Sigmoid colon (tissue), 6 donors: ENCODE measurements at regions not wholly inside any gene's neighbourhood (a gene's known extent, or its start where the extent isn't known, plus 50 kb on each side); places are given as distances from the start of the nearest gene placed in this dataset.
"Not testable (repeated sequence)": the region's sequence is repeated elsewhere in the genome, so short reads cannot be mapped to it uniquely, and the experiment has no call there.

Experiments used
- DNase-seq: peaks from one replicate; pipeline ENCODE4 v3.0.0-alpha.2; 2019
- H3K27ac ChIP-seq, 4 donors: fragments of 200-600 bp; sonication (generic); one replicate each; pipeline ENCODE4 v1.5.1; 2016 to 2019; ENCODE audit warnings: mild to moderate bottlenecking in 1 of 4
- H3K27me3 ChIP-seq, 3 donors: fragments of 200-600 bp; sonication (generic); one replicate each; pipeline ENCODE4 v1.5.1; 2019; ENCODE audit warnings: mild to moderate bottlenecking in 1 of 3
- H3K36me3 ChIP-seq, 4 donors: fragments of 200-600 bp; sonication (generic); one replicate each; pipeline ENCODE4 v1.5.1; 2016 to 2019
- H3K4me1 ChIP-seq, 4 donors: fragments of 200-600 bp; sonication (generic); one replicate each; pipeline ENCODE4 v1.5.1; 2017 to 2019
- H3K4me3 ChIP-seq, 4 donors: fragments of 200-600 bp; sonication (generic); one replicate each; pipeline ENCODE4 v1.5.1; 2017 to 2019; ENCODE audit warnings: mild to moderate bottlenecking in 2 of 4, moderate library complexity in 1 of 4
- H3K9me3 ChIP-seq, 4 donors: fragments of 200-600 bp in 3 of 4; sonication (generic) in 3 of 4; one replicate each; pipeline versions ENCODE4 v1.5.1 to v1.6.1; 2013 to 2019
- CTCF ChIP-seq, 4 experiments: fragments of 450-650 bp in 3 of 4; fragments of 200-600 bp in 1 of 4; IDR thresholded peaks; one replicate each; pipeline ENCODE4 v1.5.1; 2016 to 2019; ENCODE audit warnings: antibody characterized with exemption in 4 of 4, mild to moderate bottlenecking in 3 of 4, moderate library complexity in 2 of 4
- EP300 ChIP-seq, 4 donors: sonication (generic); formaldehyde crosslinking; IDR thresholded peaks; one replicate each; pipeline ENCODE4 v1.6.1; 2017; ENCODE audit warnings: antibody characterized with exemption in 4 of 4
- POLR2A ChIP-seq, 2 donors: fragments of 450-650 bp; IDR thresholded peaks; one replicate each; pipeline ENCODE4 v1.6.1; 2016; ENCODE audit warnings: antibody characterized with exemption in 2 of 2, mild to moderate bottlenecking in 2 of 2, moderate library complexity in 2 of 2
- POLR2AphosphoS5 ChIP-seq, 4 donors: sonication (generic); formaldehyde crosslinking; IDR thresholded peaks; one replicate each; pipeline ENCODE4 v1.6.1; 2017; ENCODE audit warnings: antibody characterized with exemption in 4 of 4
- WGBS, 2 donors: extraction: QIAGEN DNeasy Blood & Tissue Kit; methylation state at CpG; one replicate each; pipeline ENCODE4 v1.1.7; 2013; 5-methylcytosine and 5-hydroxymethylcytosine counted together
- intact Hi-C: fragments of 100-400 bp; cut with DNase I; formaldehyde crosslinking; loops from one replicate; pipeline ENCODE4 v1.15.1; 2023
- donor health status: healthy with polysubstance abuse.
- donor health status: healthy.

- no peak for DNase-seq
- no peak overlapping the region for H3K27ac ChIP-seq
- intact Hi-C loops: no loop called here
- no peaks in the 10 kb centered on the region for H3K27me3 ChIP-seq
- H3K4me1 ChIP-seq: no peaks in the 10 kb centered on the region
- TF ChIP-seq POLR2AphosphoS5 (IDR thresholded peaks at IDR 0.05) (no peak), POLR2A (IDR thresholded peaks at IDR 0.05) (no peak), CTCF (IDR thresholded peaks at IDR 0.05) (no peak), EP300 (IDR thresholded peaks at IDR 0.05) (no peak)
- H3K4me3 ChIP-seq: no peak overlapping the region
- no peaks in the 10 kb centered on the region for H3K9me3 ChIP-seq
- no peaks in the 10 kb centered on the region for H3K36me3 ChIP-seq
These were observed 477.0 kb downstream of the CDH10 start for GRCh38 chr5:24167806-24168205.

GRCh38 chr5:24170026-24170425 lies 474.8 kb downstream of the CDH10 start:
- H3K9me3 ChIP-seq: no peaks in the 10 kb centered on the region
- intact Hi-C loops: no loop called here
- H3K36me3 ChIP-seq: no peaks in the 10 kb centered on the region
- 86 to 92% methylated on average over 16 of the region's 16 CpGs for WGBS, 2 donors
- no peak for DNase-seq
- no peaks in the 10 kb centered on the region for H3K4me1 ChIP-seq
- H3K27me3 ChIP-seq: no peaks in the 10 kb centered on the region
- no peak overlapping the region for H3K4me3 ChIP-seq
- no peak overlapping the region for H3K27ac ChIP-seq
- TF ChIP-seq CTCF (IDR thresholded peaks at IDR 0.05) (no peak), POLR2AphosphoS5 (IDR thresholded peaks at IDR 0.05) (no peak), EP300 (IDR thresholded peaks at IDR 0.05) (no peak), POLR2A (IDR thresholded peaks at IDR 0.05) (no peak)

- 71 to 82% methylated on average over 2 of the region's 2 CpGs for WGBS, 2 donors
- H3K36me3 ChIP-seq, H3K27me3 ChIP-seq, H3K9me3 ChIP-seq, H3K27ac ChIP-seq, H3K4me1 ChIP-seq, H3K4me3 ChIP-seq, DNase-seq, intact Hi-C loops: not testable (repeated sequence)
These were observed 473.8 kb downstream of the CDH10 start for GRCh38 chr5:24170930-24171329.

- Histone ChIP-seq H3K36me3 (no peaks in the 10 kb centered on the region), H3K4me1 (no peaks in the 10 kb centered on the region), H3K4me3 (no peak overlapping the region), H3K27ac (no peak overlapping the region), H3K9me3 (no peaks in the 10 kb centered on the region), H3K27me3 (no peaks in the 10 kb centered on the region)
- WGBS, 2 donors: 83 to 84% methylated on average over 4 of the region's 4 CpGs
- no peak for TF ChIP-seq POLR2AphosphoS5 (IDR thresholded peaks at IDR 0.05)
- TF ChIP-seq CTCF (IDR thresholded peaks at IDR 0.05): no peak
- TF ChIP-seq EP300 (IDR thresholded peaks at IDR 0.05): no peak
- no peak for TF ChIP-seq POLR2A (IDR thresholded peaks at IDR 0.05)
- no peak for DNase-seq
- intact Hi-C loops: no loop called here
These were observed 467.0 kb downstream of the CDH10 start for GRCh38 chr5:24177821-24178220.

GRCh38 chr5:24183981-24184380 lies 460.8 kb downstream of the CDH10 start:
- Histone ChIP-seq H3K4me3 (no peak overlapping the region), H3K36me3 (no peaks in the 10 kb centered on the region), H3K4me1 (no peaks in the 10 kb centered on the region), H3K9me3 (no peaks in the 10 kb centered on the region), H3K27ac (no peak overlapping the region), H3K27me3 (no peaks in the 10 kb centered on the region)
- intact Hi-C loops: no loop called here
- WGBS, 2 donors: 79 to 91% methylated on average over 2 of the region's 2 CpGs
- no peak for DNase-seq
- TF ChIP-seq POLR2A (IDR thresholded peaks at IDR 0.05): no peak
- TF ChIP-seq EP300 (IDR thresholded peaks at IDR 0.05): no peak
- TF ChIP-seq CTCF (IDR thresholded peaks at IDR 0.05): no peak
- no peak for TF ChIP-seq POLR2AphosphoS5 (IDR thresholded peaks at IDR 0.05)
